ENCODE measurements at regions not wholly inside any gene's neighbourhood (a gene's known extent, or its start where the extent isn't known, plus 50 kb on each side); places are given as distances from the start of the nearest gene placed in this dataset.
"Not testable (repeated sequence)": the region's sequence is repeated elsewhere in the genome, so short reads cannot be mapped to it uniquely, and the experiment has no call there.

GRCh38 chr9:24899463-24899862 is 353.8 kb upstream of the IZUMO3 start:
- DNase-seq (ENCODE audit: low read depth in 4 of 4, low spot score in 2 of 4): no peak

- DNase-seq (ENCODE audit: low read depth in 4 of 4, low spot score in 2 of 4): no peak
Observed at GRCh38 chr9:24897826-24898225, 352.1 kb upstream of the IZUMO3 start.

- no peak for DNase-seq (ENCODE audit: low read depth in 4 of 4, low spot score in 2 of 4)
Observed at GRCh38 chr9:24881361-24881760, 335.7 kb upstream of the IZUMO3 start.

GRCh38 chr9:24879591-24879990 is 333.9 kb upstream of the IZUMO3 start:
- no peak for DNase-seq (ENCODE audit: low read depth in 4 of 4, low spot score in 2 of 4)

- DNase-seq (ENCODE audit: low read depth in 4 of 4, low spot score in 2 of 4): not testable (repeated sequence)
Observed at GRCh38 chr9:24856601-24857000, 310.9 kb upstream of the IZUMO3 start.

GRCh38 chr9:24846248-24846912 is 300.7 kb upstream of the IZUMO3 start:
- no peak for DNase-seq (ENCODE audit: low read depth in 4 of 4, low spot score in 2 of 4)

GRCh38 chr9:24844217-24844616 is 298.5 kb upstream of the IZUMO3 start:
- no peak for DNase-seq (ENCODE audit: low read depth in 4 of 4, low spot score in 2 of 4)

- no peak for DNase-seq (ENCODE audit: low read depth in 4 of 4, low spot score in 2 of 4)
Observed at GRCh38 chr9:24841993-24842392, 296.3 kb upstream of the IZUMO3 start.

GRCh38 chr9:24832307-24832706 is 286.6 kb upstream of the IZUMO3 start:
- no peak for DNase-seq (ENCODE audit: low read depth in 4 of 4, low spot score in 2 of 4)

- no peak for DNase-seq (ENCODE audit: low read depth in 4 of 4, low spot score in 2 of 4)
Observed at GRCh38 chr9:24828687-24829086, 283.0 kb upstream of the IZUMO3 start.

- no peak for DNase-seq (ENCODE audit: low read depth in 4 of 4, low spot score in 2 of 4)
Observed at GRCh38 chr9:24824607-24825006, 278.9 kb upstream of the IZUMO3 start.

- no peak for DNase-seq (ENCODE audit: low read depth in 4 of 4, low spot score in 2 of 4)
Observed at GRCh38 chr9:24820196-24820595, 274.5 kb upstream of the IZUMO3 start.

GRCh38 chr9:24817756-24818155 is 272.1 kb upstream of the IZUMO3 start:
- DNase-seq (ENCODE audit: low read depth in 4 of 4, low spot score in 2 of 4): no peak

- DNase-seq (ENCODE audit: low read depth in 4 of 4, low spot score in 2 of 4): no peak
Observed at GRCh38 chr9:24816006-24816405, 270.3 kb upstream of the IZUMO3 start.

GRCh38 chr9:24801344-24801743 is 255.6 kb upstream of the IZUMO3 start:
- no peak for DNase-seq (ENCODE audit: low read depth in 4 of 4, low spot score in 2 of 4)

GRCh38 chr9:24793787-24794186 is 248.1 kb upstream of the IZUMO3 start:
- DNase-seq (ENCODE audit: low read depth in 4 of 4, low spot score in 2 of 4): no peak

GRCh38 chr9:24776226-24776625 is 230.5 kb upstream of the IZUMO3 start:
- DNase-seq (ENCODE audit: low read depth in 4 of 4, low spot score in 2 of 4): no peak

- not testable (repeated sequence) for DNase-seq (ENCODE audit: low read depth in 4 of 4, low spot score in 2 of 4)
Observed at GRCh38 chr9:24774199-24774598, 228.5 kb upstream of the IZUMO3 start.

GRCh38 chr9:24766081-24766480 is 220.4 kb upstream of the IZUMO3 start:
- DNase-seq (ENCODE audit: low read depth in 4 of 4, low spot score in 2 of 4): no peak

GRCh38 chr9:24765025-24765756 is 219.5 kb upstream of the IZUMO3 start:
- no peak for DNase-seq (ENCODE audit: low read depth in 4 of 4, low spot score in 2 of 4)

- DNase-seq (ENCODE audit: low read depth in 4 of 4, low spot score in 2 of 4): no peak
Observed at GRCh38 chr9:24738421-24738961, 192.8 kb upstream of the IZUMO3 start.

GRCh38 chr9:24731754-24732153 is 186.1 kb upstream of the IZUMO3 start:
- DNase-seq (ENCODE audit: low read depth in 4 of 4, low spot score in 2 of 4): no peak

Measured in left renal cortex interstitium (tissue), 4 donors.